Caco-2 (cell line): ENCODE measurements at regions not wholly inside any gene's neighbourhood (a gene's known extent, or its start where the extent isn't known, plus 50 kb on each side); places are given as distances from the start of the nearest gene placed in this dataset.

Experiments
- BruUV-seq: library from RNA; stranded (reverse); fragments of 400-500 nt; replicated peaks from 2 replicates; lab custom pipeline; 2021; lab: Mats Ljungman, UMichigan
- CTCF ChIA-PET: fragments of 300-600 bp; sonication (Branson Sonifier 250); formaldehyde crosslinking; loops from one replicate; lab custom pipeline; 2022; ENCODE audit warnings: antibody characterized with exemption; lab: Charles Lee
- POLR2A ChIA-PET: fragments of 300-600 bp; sonication (Branson Sonifier 250); formaldehyde crosslinking; loops from one replicate; lab custom pipeline; 2022; ENCODE audit warnings: antibody characterized with exemption; lab: Charles Lee
- DNase-seq, 2 experiments: peaks; one replicate each; pipeline versions ENCODE4 v3.0.0 to v3.0.0-alpha.2; 2020 to 2022
- H3K27me3 ChIP-seq: replicated peaks from 2 replicates; pipeline ENCODE4 v1.6.0; 2011; ENCODE audit warnings: low read length; ENCODE audit not compliant: control insufficient read depth, insufficient read depth
- H3K36me3 ChIP-seq: 2 replicates; pipeline ENCODE4 v1.5.1; 2011; ENCODE audit warnings: low read length; ENCODE audit not compliant: control insufficient read depth, insufficient read depth
- H3K4me1 ChIP-seq: fragments of 250-450 bp; sonication (Bioruptor Pico); 2 replicates; pipeline ENCODE4 v1.5.1; 2020; ENCODE audit warnings: mild to moderate bottlenecking
- H3K4me3 ChIP-seq: 2 replicates; pipeline ENCODE4 v1.5.1; 2011; ENCODE audit warnings: low read depth, mild to moderate bottlenecking, control low read depth, low read length
- H3K9me3 ChIP-seq: fragments of 250-450 bp; sonication (Bioruptor Pico); 2 replicates; pipeline ENCODE4 v1.5.1; 2020; ENCODE audit warnings: mild to moderate bottlenecking, moderate library complexity
- H3K27ac Mint-ChIP-seq: one replicate; pipeline ENCODE4 v1.8.0; 2022; ENCODE audit warnings: mixed read lengths; ENCODE audit not compliant: unreplicated experiment
- H3K27me3 Mint-ChIP-seq: one replicate; pipeline ENCODE4 v1.8.0; 2022; ENCODE audit warnings: mixed read lengths; ENCODE audit not compliant: insufficient read depth, unreplicated experiment
- H3K36me3 Mint-ChIP-seq: one replicate; pipeline ENCODE4 v1.8.0; 2022; ENCODE audit warnings: mild to moderate bottlenecking, mixed read lengths; ENCODE audit not compliant: insufficient read depth, unreplicated experiment
- H3K4me1 Mint-ChIP-seq: one replicate; pipeline ENCODE4 v1.8.0; 2022; ENCODE audit warnings: low read depth, mixed read lengths; ENCODE audit not compliant: unreplicated experiment
- H3K4me3 Mint-ChIP-seq: one replicate; pipeline ENCODE4 v1.8.0; 2022; ENCODE audit warnings: mild to moderate bottlenecking, moderate library complexity, mixed read lengths; ENCODE audit not compliant: unreplicated experiment
- H3K9me3 Mint-ChIP-seq: one replicate; pipeline ENCODE4 v1.8.0; 2022; ENCODE audit warnings: mixed read lengths; ENCODE audit not compliant: unreplicated experiment
- intact Hi-C: fragments of 100-400 bp; cut with micrococcal nuclease; formaldehyde crosslinking; loops from one replicate; pipeline ENCODE4 v1.10.0; 2022; ENCODE audit not compliant: unreplicated experiment
- TF ChIP-seq, protein P1 (sequence below), 2 experiments: fragments of 200-600 bp in 1 of 2; IDR thresholded peaks; 1 replicate in 1 of 2; 2 replicates in 1 of 2; pipeline versions ENCODE4 v1.5.1 to v1.8.0; 2011 to 2022; ENCODE audit warnings: antibody characterized with exemption in 1 of 2, control low read depth in 1 of 2, inconsistent platforms in 1 of 2, low read depth in 1 of 2, low read length in 1 of 2, mild to moderate bottlenecking in 1 of 2, moderate library complexity in 1 of 2; ENCODE audit not compliant: insufficient read depth in 1 of 2, severe bottlenecking in 1 of 2, unreplicated experiment in 1 of 2

DNA sequence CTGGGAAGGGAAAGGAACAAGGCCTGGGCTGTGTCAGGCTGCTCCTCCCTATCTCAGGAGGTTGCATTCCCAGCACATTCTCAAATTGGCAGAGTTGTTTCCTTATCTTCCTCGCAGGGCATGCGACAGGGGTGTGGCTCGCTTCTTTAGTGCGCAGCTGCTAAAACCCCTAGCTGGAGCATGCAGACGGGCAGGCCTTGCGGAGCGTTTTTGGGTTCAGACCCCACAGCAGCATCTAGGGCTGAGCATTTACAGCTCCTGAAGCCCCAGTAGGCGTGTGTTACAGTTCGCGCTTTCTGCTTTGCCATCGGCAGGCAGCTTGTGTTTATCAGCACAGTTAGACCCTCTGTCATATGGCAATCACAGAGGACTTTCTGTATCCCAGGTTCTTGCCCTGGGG is 392.4 kb downstream of the TECRL start:
- CTCF ChIA-PET: no interaction called here
- TF ChIP-seq, protein P1, sequence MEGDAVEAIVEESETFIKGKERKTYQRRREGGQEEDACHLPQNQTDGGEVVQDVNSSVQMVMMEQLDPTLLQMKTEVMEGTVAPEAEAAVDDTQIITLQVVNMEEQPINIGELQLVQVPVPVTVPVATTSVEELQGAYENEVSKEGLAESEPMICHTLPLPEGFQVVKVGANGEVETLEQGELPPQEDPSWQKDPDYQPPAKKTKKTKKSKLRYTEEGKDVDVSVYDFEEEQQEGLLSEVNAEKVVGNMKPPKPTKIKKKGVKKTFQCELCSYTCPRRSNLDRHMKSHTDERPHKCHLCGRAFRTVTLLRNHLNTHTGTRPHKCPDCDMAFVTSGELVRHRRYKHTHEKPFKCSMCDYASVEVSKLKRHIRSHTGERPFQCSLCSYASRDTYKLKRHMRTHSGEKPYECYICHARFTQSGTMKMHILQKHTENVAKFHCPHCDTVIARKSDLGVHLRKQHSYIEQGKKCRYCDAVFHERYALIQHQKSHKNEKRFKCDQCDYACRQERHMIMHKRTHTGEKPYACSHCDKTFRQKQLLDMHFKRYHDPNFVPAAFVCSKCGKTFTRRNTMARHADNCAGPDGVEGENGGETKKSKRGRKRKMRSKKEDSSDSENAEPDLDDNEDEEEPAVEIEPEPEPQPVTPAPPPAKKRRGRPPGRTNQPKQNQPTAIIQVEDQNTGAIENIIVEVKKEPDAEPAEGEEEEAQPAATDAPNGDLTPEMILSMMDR (IDR thresholded peaks at IDR 0.05; ENCODE audit: insufficient read depth in 1 of 2, low read depth in 1 of 2, low read length in 1 of 2, severe bottlenecking in 1 of 2, unreplicated experiment in 1 of 2): no peak
- Mint-ChIP-seq H3K9me3 (no peaks in the 10 kb centered on the region), H3K27me3 (no peaks in the 10 kb centered on the region), H3K27ac (no peak overlapping the region), H3K4me3 (no peak overlapping the region), H3K36me3 (no peaks in the 10 kb centered on the region), H3K4me1 (no peaks in the 10 kb centered on the region)
- DNase-seq: no peak
- intact Hi-C loops: no loop called here
- no TSS peak for BruUV-seq
- Histone ChIP-seq H3K4me3 (no peak overlapping the region), H3K4me1 (no peaks in the 10 kb centered on the region), H3K27me3 (no peaks in the 10 kb centered on the region), H3K36me3 (no peaks in the 10 kb centered on the region), H3K9me3 (no peaks in the 10 kb centered on the region)
- POLR2A ChIA-PET: no interaction called here

DNA sequence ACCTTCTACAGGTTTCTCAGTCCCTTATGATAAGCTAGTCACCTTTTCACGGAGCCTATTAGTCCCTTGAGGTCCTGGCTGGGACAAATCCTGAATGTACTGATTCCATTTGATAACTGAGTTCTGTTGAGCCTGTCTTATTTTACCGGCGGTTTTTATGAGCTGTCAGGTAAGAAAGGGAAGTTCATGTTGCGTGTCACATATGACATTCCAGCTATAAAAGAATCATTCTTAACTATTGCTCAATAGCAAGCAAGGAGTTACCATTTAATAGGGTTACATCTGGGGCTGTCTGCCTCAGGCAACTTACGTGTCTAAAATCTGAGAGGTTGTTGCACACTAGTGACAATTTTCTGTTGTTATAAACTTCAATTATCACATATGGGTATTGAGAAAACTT is 394.6 kb downstream of the TECRL start:
- Histone ChIP-seq H3K9me3 (no peaks in the 10 kb centered on the region), H3K27me3 (no peaks in the 10 kb centered on the region), H3K4me3 (no peak overlapping the region), H3K36me3 (no peaks in the 10 kb centered on the region), H3K4me1 (no peaks in the 10 kb centered on the region)
- H3K27ac Mint-ChIP-seq: no peak overlapping the region
- no TSS peak for BruUV-seq
- TF ChIP-seq, protein P1 (IDR thresholded peaks at IDR 0.05; ENCODE audit: insufficient read depth in 1 of 2, low read depth in 1 of 2, low read length in 1 of 2, severe bottlenecking in 1 of 2, unreplicated experiment in 1 of 2): no peak
- H3K27me3 Mint-ChIP-seq: no peaks in the 10 kb centered on the region
- intact Hi-C loops: no loop called here
- no peaks in the 10 kb centered on the region for H3K36me3 Mint-ChIP-seq
- H3K4me1 Mint-ChIP-seq: no peaks in the 10 kb centered on the region
- POLR2A ChIA-PET: no interaction called here
- CTCF ChIA-PET: no interaction called here
- H3K4me3 Mint-ChIP-seq: no peak overlapping the region
- no peak for DNase-seq
- no peaks in the 10 kb centered on the region for H3K9me3 Mint-ChIP-seq

DNA sequence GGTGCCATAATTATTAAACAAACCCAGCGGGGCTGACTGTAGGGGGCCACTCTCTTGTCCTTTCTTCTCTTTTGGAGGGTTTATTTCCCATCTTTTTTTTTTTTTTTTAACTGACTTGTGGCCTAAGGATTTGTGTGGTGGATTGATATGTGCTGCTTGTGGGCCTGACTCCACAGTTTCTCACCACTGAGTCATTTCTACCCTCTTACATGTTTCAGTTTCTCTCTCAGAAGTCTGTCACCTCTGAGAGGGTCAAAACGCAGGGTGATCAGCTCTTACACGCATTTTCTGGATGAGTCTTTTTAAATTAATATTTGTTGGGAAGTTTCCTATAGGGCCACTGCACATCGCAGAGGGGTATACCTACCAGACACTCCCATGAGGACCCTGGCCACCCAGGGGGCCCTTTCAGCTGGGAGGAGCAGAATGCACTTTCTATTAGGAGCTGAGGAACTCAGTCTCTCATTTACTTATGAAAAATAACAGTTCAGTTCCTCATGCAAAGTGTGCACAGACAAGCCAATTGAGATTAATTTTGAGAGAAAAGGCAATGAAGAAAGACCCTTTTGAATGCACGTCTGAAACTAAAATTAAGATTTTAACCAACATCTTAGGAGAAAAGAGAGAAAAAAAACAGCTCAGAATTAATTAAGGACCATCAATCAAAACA is 407.9 kb downstream of the TECRL start:
- BruUV-seq: no TSS peak
- Histone ChIP-seq H3K36me3 (no peaks in the 10 kb centered on the region), H3K27me3 (no peaks in the 10 kb centered on the region), H3K4me1 (peaks cover 20% of the 10 kb centered on the region; the same call in 1 of the 2 replicates), H3K9me3 (no peaks in the 10 kb centered on the region), H3K4me3 (no peak overlapping the region)
- no peaks in the 10 kb centered on the region for H3K27me3 Mint-ChIP-seq
- H3K4me3 Mint-ChIP-seq: no peak overlapping the region
- H3K4me1 Mint-ChIP-seq: peaks cover 8% of the 10 kb centered on the region
- TF ChIP-seq, protein P1 (IDR thresholded peaks at IDR 0.05; ENCODE audit: insufficient read depth in 1 of 2, low read depth in 1 of 2, low read length in 1 of 2, severe bottlenecking in 1 of 2, unreplicated experiment in 1 of 2): no peak
- ChIA-PET CTCF (no interaction called here), POLR2A (no interaction called here)
- no peak for DNase-seq
- peaks cover 22% of the 10 kb centered on the region for H3K9me3 Mint-ChIP-seq
- no peak overlapping the region for H3K27ac Mint-ChIP-seq
- H3K36me3 Mint-ChIP-seq: no peaks in the 10 kb centered on the region
- intact Hi-C loops: no loop called here
